Kidney (tissue), 13 donors: ENCODE measurements at regions not wholly inside any gene's neighbourhood (a gene's known extent, or its start where the extent isn't known, plus 50 kb on each side); places are given as distances from the start of the nearest gene placed in this dataset.

ENCODE experiments used
- DNase-seq, 5 donors: peaks; one replicate each; pipeline ENCODE4 v3.0.0-alpha.2; 2013 to 2020
- FAIRE-seq: peaks from 2 replicates; lab custom pipeline; 2012; peaks lifted over from hg19 to GRCh38; lab: Jason Lieb, UNC
- H3K27ac ChIP-seq, 2 donors: one replicate each; pipeline ENCODE4 v1.7.0; 2013; ENCODE audit warnings: low read depth in 2 of 2, low read length in 2 of 2, inconsistent platforms in 1 of 2
- H3K27me3 ChIP-seq: one replicate; pipeline ENCODE4 v1.7.1; 2013; ENCODE audit warnings: low read length, inconsistent platforms; ENCODE audit not compliant: control insufficient read depth, insufficient read depth
- H3K36me3 ChIP-seq, 3 donors: one replicate each; pipeline versions ENCODE4 v1.7.0 to v1.7.1; 2013; ENCODE audit warnings: low read length in 3 of 3, control low read depth in 1 of 3, inconsistent platforms in 1 of 3; ENCODE audit not compliant: insufficient read depth in 3 of 3, control insufficient read depth in 2 of 3
- H3K4me1 ChIP-seq, 3 donors: one replicate each; pipeline versions ENCODE4 v1.7.0 to v1.7.1; 2013; ENCODE audit warnings: low read length in 3 of 3, inconsistent platforms in 1 of 3, low read depth in 1 of 3; ENCODE audit not compliant: control insufficient read depth in 2 of 3, insufficient read depth in 2 of 3
- H3K4me3 ChIP-seq, 3 donors: one replicate each; pipeline versions ENCODE4 v1.7.0 to v1.8.1; 2013; ENCODE audit warnings: low read length in 3 of 3, control low read depth in 1 of 3, inconsistent platforms in 1 of 3
- H3K9ac ChIP-seq, 3 donors: one replicate each; pipeline versions ENCODE4 v1.7.0 to v1.7.1; 2013; ENCODE audit warnings: low read length in 3 of 3, control low read depth in 1 of 3, inconsistent platforms in 1 of 3
- H3K9me3 ChIP-seq, 3 donors: one replicate each; pipeline versions ENCODE4 v1.7.0 to v1.7.1; 2013; ENCODE audit warnings: low read length in 3 of 3, control low read depth in 1 of 3, inconsistent platforms in 1 of 3; ENCODE audit not compliant: control insufficient read depth in 2 of 3, insufficient read depth in 1 of 3
- intact Hi-C: fragments of 100-400 bp; cut with DNase I; formaldehyde crosslinking; loops from one replicate; pipeline ENCODE4 v1.11.1; 2022
- TF ChIP-seq, protein P1 (sequence below): IDR thresholded peaks from 3 replicates; pipeline ENCODE4 v1.5.1; 2012; ENCODE audit warnings: mild to moderate bottlenecking, moderate library complexity, borderline replicate concordance; ENCODE audit not compliant: insufficient read depth; ENCODE audit errors: extremely low read depth
- donor health status: control.
- donor health status: control.
- donor health status: control.
- donor health status: control.
- donor health status: control.
- donor health status: DM: yes; HTN: yes; CAD: no.
- donor health status: Normal renal cell carcinoma (clear cell type).

DNA sequence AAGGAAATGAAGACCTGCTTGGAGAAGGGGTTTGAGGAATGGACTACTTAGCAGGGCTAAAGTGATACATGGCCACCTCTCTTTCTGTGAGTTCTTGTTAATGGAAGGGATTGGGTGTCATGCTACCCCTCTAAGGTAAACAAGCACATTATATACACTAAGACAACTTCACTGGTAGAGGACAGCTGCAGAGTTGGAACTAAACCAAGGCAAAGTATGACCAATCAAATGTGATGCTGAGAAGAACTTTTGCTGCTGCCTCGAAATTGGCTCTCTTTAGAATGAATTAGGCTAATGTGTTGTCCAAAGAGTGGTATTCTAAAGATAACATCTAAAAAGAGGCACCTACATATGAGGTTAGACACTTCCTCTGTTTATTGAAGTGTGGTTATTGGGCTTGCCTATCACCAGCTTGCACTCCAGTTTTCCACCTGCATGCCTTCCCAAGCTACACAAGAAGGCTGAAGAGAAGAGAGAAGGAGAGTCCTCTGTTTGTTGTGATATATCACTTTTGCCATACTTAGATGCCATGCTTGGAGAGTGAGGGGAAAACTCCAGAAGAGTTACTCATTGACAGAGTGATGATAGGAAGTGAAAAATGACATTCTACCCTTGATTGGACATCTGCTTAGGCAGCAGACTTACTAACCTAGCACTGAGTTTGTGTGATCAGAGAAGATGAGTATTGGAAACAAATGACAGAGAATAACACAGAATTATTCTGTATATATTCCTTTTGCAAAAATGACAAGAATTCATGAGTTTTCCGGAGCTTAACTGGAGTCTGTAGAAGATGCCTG lies 536.1 kb downstream of the ZNF608 start:
- no peak for FAIRE-seq
- TF ChIP-seq, protein P1, sequence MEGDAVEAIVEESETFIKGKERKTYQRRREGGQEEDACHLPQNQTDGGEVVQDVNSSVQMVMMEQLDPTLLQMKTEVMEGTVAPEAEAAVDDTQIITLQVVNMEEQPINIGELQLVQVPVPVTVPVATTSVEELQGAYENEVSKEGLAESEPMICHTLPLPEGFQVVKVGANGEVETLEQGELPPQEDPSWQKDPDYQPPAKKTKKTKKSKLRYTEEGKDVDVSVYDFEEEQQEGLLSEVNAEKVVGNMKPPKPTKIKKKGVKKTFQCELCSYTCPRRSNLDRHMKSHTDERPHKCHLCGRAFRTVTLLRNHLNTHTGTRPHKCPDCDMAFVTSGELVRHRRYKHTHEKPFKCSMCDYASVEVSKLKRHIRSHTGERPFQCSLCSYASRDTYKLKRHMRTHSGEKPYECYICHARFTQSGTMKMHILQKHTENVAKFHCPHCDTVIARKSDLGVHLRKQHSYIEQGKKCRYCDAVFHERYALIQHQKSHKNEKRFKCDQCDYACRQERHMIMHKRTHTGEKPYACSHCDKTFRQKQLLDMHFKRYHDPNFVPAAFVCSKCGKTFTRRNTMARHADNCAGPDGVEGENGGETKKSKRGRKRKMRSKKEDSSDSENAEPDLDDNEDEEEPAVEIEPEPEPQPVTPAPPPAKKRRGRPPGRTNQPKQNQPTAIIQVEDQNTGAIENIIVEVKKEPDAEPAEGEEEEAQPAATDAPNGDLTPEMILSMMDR = no peak
- H3K27me3 ChIP-seq = no peaks in the 10 kb centered on the region

DNA sequence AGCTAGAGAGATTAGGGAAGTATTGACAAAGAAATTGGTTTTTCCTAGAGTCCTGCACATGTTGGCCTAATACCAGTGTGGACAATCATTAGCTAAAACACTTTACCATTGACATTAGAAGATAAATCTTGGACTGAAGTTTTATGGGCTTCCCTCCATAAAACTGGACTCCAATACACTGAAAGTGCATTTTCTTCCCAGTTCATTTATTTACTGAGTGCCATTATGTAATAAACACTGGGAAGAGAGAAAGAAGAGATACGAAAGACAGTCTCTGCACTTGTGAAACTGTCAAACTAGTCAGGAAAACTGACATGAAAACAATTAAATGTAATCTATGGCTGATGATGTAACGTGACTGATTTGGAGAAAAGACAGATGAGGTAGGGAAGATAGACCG lies 539.3 kb downstream of the ZNF608 start:
- Histone ChIP-seq H3K9me3 (peaks cover 0 to 5% (median 0%) of the 10 kb centered on the region in 3 donors), H3K36me3 (no peaks in the 10 kb centered on the region), H3K27ac (no peak overlapping the region), H3K9ac (no peak overlapping the region), H3K4me1 (no peaks in the 10 kb centered on the region), H3K4me3 (no peak overlapping the region), H3K27me3 (no peaks in the 10 kb centered on the region)
- FAIRE-seq (no peak), DNase-seq (no peak)
- TF ChIP-seq, protein P1 = no peak
- intact Hi-C loops = no loop called here

More for the DNA sequence above, 536.1 kb downstream of the ZNF608 start:
- Histone ChIP-seq H3K9ac (no peak overlapping the region), H3K4me1 (no peaks in the 10 kb centered on the region), H3K27ac (no peak overlapping the region), H3K9me3 (no peaks in the 10 kb centered on the region), H3K4me3 (no peak overlapping the region), H3K36me3 (no peaks in the 10 kb centered on the region)
- no peak for DNase-seq
- intact Hi-C loops = no loop called here

DNA sequence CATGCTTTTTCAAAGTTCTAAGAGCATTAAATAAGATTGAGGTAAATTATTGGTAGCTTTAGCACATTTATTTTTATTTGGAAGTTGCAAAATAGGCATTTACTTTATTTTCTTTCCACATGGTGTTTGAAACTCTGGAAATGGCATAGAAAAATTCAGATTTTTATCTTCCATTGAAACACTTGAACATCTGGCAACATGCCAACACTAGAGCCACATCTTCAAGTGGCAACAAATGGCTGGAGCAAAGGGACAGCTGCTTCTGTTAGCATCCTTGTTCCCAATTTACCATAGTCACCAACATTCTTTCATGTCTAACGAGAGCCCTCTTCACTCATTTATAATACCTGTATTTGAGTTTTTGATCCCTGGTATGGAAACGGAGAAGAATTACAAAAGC lies 539.9 kb downstream of the ZNF608 start:
- Histone ChIP-seq H3K27ac (no peak overlapping the region), H3K4me3 (no peak overlapping the region), H3K9me3 (peaks cover 0 to 5% (median 0%) of the 10 kb centered on the region in 3 donors), H3K4me1 (no peaks in the 10 kb centered on the region), H3K9ac (no peak overlapping the region), H3K27me3 (no peaks in the 10 kb centered on the region), H3K36me3 (no peaks in the 10 kb centered on the region)
- intact Hi-C loops = no loop called here
- FAIRE-seq = no peak
- no peak for DNase-seq
- TF ChIP-seq, protein P1 = no peak

DNA sequence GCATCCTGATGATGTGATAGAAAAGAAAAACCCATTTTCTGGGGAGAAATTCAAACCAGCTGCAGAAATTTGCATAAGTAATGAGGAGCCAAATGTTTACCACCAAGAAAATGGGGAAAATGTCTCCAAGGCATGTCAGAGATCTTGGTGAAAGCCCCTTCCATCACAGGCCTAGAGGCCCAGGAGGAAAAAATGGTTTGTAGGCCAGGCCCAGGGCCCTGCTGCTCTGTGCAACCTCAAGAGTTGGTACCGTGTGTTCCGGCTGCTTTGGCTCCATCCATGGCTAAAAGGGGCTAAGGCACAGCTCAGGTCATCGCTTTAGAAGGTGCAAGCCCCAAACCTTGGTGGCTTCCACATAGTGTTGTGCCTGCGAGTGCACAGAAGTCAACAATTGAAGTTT lies 543.1 kb downstream of the ZNF608 start:
- no peak overlapping the region for H3K27ac ChIP-seq
- FAIRE-seq = no peak
- intact Hi-C loops = no loop called here

More for the DNA sequence above, 543.1 kb downstream of the ZNF608 start:
- Histone ChIP-seq H3K9me3 (peaks cover 0 to 5% (median 0%) of the 10 kb centered on the region in 3 donors), H3K9ac (no peak overlapping the region), H3K4me1 (no peaks in the 10 kb centered on the region), H3K4me3 (no peak overlapping the region), H3K36me3 (no peaks in the 10 kb centered on the region), H3K27me3 (no peaks in the 10 kb centered on the region)
- TF ChIP-seq, protein P1 = no peak
- no peak for DNase-seq
